Natural killer cell treated with Interleukin-12 subunit alpha and Interleukin-12 subunit beta and Interleukin-15 and Interleukin-18, amount 100 ng/mL, for 72 hours (primary cell): ENCODE measurements at regions not wholly inside any gene's neighbourhood (a gene's known extent, or its start where the extent isn't known, plus 50 kb on each side); places are given as distances from the start of the nearest gene placed in this dataset.

Experiments used
- ATAC-seq, 2 donors: fragments of 150-1000 bp; cut with Tn5 transposase in 1 of 2; sonication (Bioruptor Pico), chemical (Tn5 transposase) in 1 of 2; 2 replicates each; pipeline ENCODE4 v1.10.0; 2021
- DNase-seq: peaks from one replicate; pipeline ENCODE4 v3.0.0; 2022; ENCODE audit warnings: low spot score
- H3K27ac Mint-ChIP-seq, 2 donors: 1 replicate in 1 of 2; 2 replicates in 1 of 2; pipeline ENCODE4 v1.8.0; 2022; ENCODE audit warnings: mixed read lengths in 2 of 2, mild to moderate bottlenecking in 1 of 2, moderate library complexity in 1 of 2
- H3K27me3 Mint-ChIP-seq, 2 donors: 1 replicate in 1 of 2; 2 replicates in 1 of 2; pipeline ENCODE4 v1.8.0; 2022; ENCODE audit warnings: mixed read lengths in 2 of 2
- H3K36me3 Mint-ChIP-seq: one replicate; pipeline ENCODE4 v1.8.0; 2022; ENCODE audit warnings: mixed read lengths
- H3K4me1 Mint-ChIP-seq, 2 donors: 1 replicate in 1 of 2; 2 replicates in 1 of 2; pipeline ENCODE4 v1.8.0; 2022; ENCODE audit warnings: low read depth in 2 of 2, mixed read lengths in 2 of 2, mild to moderate bottlenecking in 1 of 2
- H3K4me3 Mint-ChIP-seq: one replicate; pipeline ENCODE4 v1.8.0; 2022; ENCODE audit warnings: mixed read lengths
- H3K9me3 Mint-ChIP-seq: 2 replicates; pipeline ENCODE4 v1.8.0; 2022; ENCODE audit warnings: mixed read lengths

DNA sequence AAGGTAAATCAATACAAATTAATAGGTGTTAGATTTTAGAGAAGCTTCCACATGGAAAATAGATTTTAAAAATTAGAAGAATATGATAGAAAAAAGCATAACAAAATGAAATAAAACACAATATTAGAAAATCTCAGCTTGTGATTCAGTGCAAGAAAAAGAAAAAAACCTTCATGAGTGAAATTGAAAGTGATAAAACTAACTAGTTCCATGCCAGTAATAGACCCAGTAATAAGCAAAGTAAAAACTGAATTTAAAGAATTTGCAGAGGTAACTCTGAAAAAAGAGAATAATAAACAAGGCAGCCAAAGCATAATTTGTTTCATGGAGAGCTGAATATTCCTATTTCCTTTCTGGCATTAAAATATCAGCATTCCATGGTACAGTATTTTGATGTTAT, 174.3 kb upstream of the TENM3 start:
- Mint-ChIP-seq H3K36me3 (no peaks in the 10 kb centered on the region), H3K4me3 (no peak overlapping the region), H3K9me3 (peaks cover 10% of the 10 kb centered on the region), H3K4me1 (no peaks in the 10 kb centered on the region), H3K27me3 (no peaks in the 10 kb centered on the region), H3K27ac (no peak overlapping the region)
- ATAC-seq, result no peak
- DNase-seq, result no peak

DNA sequence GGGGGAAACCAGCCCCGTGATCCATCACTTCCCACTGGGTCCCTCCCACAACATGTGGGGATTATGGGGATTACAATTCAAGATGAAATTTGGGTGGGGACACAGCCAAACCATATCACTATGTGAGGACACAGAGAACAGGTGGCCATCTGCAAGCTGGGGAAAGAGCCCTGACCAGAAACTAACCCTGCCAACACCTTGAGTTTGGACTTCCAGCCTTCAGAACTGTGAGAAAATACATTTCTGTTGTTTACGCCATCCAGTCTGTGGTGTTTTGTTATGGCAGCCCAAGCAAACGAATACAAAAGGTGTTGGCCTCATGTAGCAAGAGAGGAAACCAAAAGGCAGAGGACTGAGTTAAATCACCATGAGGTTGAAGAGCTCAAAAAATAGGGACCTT, 169.9 kb upstream of the TENM3 start:
- H3K36me3 Mint-ChIP-seq, result no peaks in the 10 kb centered on the region
- H3K27ac Mint-ChIP-seq, result no peak overlapping the region
- ATAC-seq (no peak), DNase-seq (no peak)
- no peaks in the 10 kb centered on the region for H3K4me1 Mint-ChIP-seq
- H3K27me3 Mint-ChIP-seq, result no peaks in the 10 kb centered on the region
- peaks cover 19% of the 10 kb centered on the region for H3K9me3 Mint-ChIP-seq
- no peak overlapping the region for H3K4me3 Mint-ChIP-seq

DNA sequence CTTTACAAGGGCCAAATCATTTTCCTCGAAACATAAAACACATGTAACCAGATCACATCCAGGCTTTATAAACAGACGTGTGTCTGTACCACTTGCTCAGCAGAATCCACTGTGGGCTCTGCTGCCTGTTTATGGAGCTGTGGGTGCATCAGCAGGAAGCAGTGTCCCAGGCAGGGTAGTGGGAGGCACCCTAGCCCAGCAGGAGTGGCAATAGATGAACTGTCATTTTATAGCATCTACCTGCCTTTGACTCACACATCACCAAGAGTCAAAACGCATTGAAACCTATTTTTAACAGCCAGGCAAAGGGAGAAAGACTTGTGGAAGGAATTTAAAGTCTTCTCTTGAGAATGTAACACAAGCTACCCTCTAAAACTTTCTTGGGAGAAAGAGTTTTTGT, 169.1 kb upstream of the TENM3 start:
- Mint-ChIP-seq H3K27ac (no peak overlapping the region), H3K9me3 (peaks cover 24% of the 10 kb centered on the region), H3K4me3 (no peak overlapping the region), H3K36me3 (no peaks in the 10 kb centered on the region), H3K4me1 (no peaks in the 10 kb centered on the region), H3K27me3 (no peaks in the 10 kb centered on the region)
- no peak for ATAC-seq
- DNase-seq, result no peak

DNA sequence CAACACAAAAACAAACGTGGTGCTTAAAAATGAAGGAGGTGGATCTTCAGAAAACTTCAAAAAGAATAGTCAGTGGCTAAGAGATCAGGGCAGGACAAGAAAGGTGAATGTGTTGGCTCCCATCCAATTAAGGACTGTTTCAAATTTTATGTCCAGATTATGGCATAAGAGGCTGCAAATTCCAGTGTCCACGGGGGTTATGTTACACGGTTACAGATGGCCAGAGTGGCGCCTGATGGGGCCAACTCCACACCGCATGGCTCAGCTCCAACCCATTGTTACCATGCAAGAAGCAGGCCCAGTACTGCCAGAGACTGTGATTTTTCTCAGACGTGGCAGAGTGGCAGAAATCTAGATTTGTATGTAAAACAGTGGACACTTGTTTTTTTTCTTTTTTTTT, 168.4 kb upstream of the TENM3 start:
- H3K27me3 Mint-ChIP-seq, result no peaks in the 10 kb centered on the region
- no peaks in the 10 kb centered on the region for H3K36me3 Mint-ChIP-seq
- ATAC-seq (no peak), DNase-seq (no peak)
- no peaks in the 10 kb centered on the region for H3K4me1 Mint-ChIP-seq
- peaks cover 18% of the 10 kb centered on the region for H3K9me3 Mint-ChIP-seq
- no peak overlapping the region for H3K4me3 Mint-ChIP-seq
- no peak overlapping the region for H3K27ac Mint-ChIP-seq

DNA sequence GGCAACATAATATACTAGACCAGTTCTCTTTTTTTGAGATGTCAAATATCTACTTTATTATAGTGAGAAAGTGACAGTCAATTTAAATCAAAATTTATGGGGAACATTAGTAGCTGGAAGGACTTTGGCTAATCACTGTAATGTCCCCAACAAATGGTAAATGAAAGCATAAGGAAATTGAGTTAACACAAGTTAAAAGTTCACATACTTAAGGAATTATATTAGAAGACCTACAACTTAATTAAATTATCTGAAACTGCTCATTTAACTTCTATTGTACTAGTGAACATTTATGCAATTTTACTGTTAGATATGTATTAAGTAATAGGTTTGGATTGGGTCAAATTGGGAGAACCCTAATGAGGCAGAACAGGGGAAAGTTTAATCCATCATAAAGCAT, 160.3 kb upstream of the TENM3 start:
- Mint-ChIP-seq H3K9me3 (peaks cover 5% of the 10 kb centered on the region), H3K27me3 (no peaks in the 10 kb centered on the region)

DNA sequence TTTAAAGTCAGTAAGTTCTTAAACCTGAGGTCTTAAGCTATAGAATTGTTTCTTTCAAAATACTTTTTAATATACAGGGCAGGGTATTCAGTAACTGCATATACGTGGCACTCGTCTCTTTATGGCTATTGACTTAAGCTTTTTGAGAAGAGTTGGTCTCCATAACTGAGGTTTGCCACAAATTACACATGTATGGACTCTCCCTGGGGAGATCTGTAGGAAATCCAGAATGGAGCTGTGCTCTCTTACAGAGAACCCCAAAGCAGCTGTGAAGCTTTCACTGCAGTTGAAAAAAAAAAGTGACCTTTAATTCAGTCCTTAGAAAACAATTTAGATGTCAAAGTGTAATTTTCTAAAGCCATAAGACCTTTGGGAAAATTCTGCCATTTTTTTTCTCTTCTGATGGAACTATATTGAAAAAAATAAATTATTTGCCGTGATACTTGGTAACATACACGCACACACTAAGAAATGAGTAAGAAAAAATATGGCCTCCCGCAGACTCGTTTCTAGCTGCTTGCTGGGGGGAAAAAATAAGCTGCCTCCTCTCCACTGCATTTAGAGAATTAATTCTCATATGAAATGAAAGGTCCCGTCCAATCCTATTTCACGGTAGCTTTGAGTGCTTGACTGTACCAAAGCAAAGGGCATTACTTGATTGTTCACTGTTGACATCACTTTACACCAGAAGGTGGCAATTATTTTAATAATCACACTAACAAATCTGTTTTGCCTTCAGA, 159.4 kb upstream of the TENM3 start:
- Mint-ChIP-seq H3K4me1 (no peaks in the 10 kb centered on the region), H3K36me3 (no peaks in the 10 kb centered on the region), H3K4me3 (no peak overlapping the region), H3K27me3 (no peaks in the 10 kb centered on the region), H3K27ac (no peak overlapping the region), H3K9me3 (peaks cover under 1% of the 10 kb centered on the region)
- DNase-seq, result no peak
- no peak for ATAC-seq

More for the DNA sequence above, 160.3 kb upstream of the TENM3 start:
- no peak for DNase-seq
- no peaks in the 10 kb centered on the region for H3K36me3 Mint-ChIP-seq
- H3K4me1 Mint-ChIP-seq, result no peaks in the 10 kb centered on the region
- no peak for ATAC-seq
- H3K4me3 Mint-ChIP-seq, result no peak overlapping the region
- no peak overlapping the region for H3K27ac Mint-ChIP-seq

DNA sequence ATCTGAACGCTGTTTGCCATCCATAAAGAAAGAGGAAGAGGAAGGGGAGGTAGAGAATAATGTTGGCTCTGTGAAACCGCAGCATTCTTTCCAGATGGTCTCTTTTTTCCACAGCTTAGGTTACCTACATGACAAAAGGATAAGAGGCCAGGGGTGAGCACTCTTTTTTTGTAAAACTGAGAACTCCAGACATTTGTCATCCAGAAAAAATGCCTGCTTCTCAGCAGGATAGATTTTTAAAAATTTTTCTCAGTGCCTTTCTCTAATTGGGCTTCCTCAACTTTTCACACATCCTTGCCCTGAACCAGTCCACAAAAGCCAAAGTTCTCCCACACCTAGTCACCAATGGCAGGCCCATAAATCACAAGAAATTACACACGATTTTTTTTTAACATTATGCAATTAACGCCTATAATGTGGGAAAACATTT, 158.1 kb upstream of the TENM3 start:
- Mint-ChIP-seq H3K9me3 (no peaks in the 10 kb centered on the region), H3K4me1 (no peaks in the 10 kb centered on the region), H3K36me3 (no peaks in the 10 kb centered on the region), H3K27ac (no peak overlapping the region), H3K27me3 (no peaks in the 10 kb centered on the region), H3K4me3 (no peak overlapping the region)
- no peak for ATAC-seq
- DNase-seq, result no peak

DNA sequence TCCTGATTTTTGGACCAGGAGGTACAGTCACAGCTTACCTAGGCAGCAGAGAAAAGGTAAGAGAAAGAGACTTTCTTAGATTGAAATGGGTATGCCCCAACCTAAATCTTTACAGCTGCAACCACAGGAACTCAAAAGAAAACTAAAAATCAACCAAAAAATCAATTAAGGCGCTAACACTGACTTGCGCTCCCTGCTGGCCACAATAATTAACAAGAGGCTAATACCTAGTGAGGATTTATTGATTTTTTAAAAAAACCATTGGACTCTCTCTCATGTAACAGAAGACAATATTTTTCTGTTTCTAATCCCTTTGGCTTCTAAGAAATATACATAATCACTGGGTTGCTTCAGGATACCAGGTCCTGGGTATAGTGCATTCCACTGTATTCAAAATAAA, 153.9 kb upstream of the TENM3 start:
- no peaks in the 10 kb centered on the region for H3K36me3 Mint-ChIP-seq
- H3K4me3 Mint-ChIP-seq, result no peak overlapping the region
- peaks cover 5% of the 10 kb centered on the region for H3K9me3 Mint-ChIP-seq
- no peak for DNase-seq
- H3K27me3 Mint-ChIP-seq, result no peaks in the 10 kb centered on the region
- no peak for ATAC-seq
- H3K27ac Mint-ChIP-seq, result no peak overlapping the region
- H3K4me1 Mint-ChIP-seq, result no peaks in the 10 kb centered on the region

DNA sequence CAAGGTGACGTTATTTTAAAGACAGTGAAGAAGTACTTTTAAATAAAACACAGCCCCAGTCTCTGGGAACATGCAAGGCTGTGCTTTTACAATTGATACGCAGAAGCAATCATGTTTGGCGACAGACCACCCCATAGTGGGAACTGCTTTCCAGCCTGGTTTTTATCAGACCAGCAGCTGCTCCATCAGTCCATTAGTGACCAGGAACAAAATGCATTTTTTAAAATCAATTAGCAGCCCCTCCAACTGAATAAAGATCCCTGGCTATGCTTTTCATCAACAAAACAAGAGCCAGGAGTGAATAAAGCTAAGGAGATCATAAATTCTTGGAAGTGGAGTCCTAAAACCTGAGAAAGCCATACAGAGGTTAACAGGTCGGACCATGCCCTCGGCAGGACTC, 153.0 kb upstream of the TENM3 start:
- no peak overlapping the region for H3K4me3 Mint-ChIP-seq
- H3K4me1 Mint-ChIP-seq, result no peaks in the 10 kb centered on the region
- ATAC-seq (no peak), DNase-seq (no peak)
- H3K36me3 Mint-ChIP-seq, result no peaks in the 10 kb centered on the region
- H3K27me3 Mint-ChIP-seq, result no peaks in the 10 kb centered on the region
- no peak overlapping the region for H3K27ac Mint-ChIP-seq
- H3K9me3 Mint-ChIP-seq, result peaks cover 10% of the 10 kb centered on the region

DNA sequence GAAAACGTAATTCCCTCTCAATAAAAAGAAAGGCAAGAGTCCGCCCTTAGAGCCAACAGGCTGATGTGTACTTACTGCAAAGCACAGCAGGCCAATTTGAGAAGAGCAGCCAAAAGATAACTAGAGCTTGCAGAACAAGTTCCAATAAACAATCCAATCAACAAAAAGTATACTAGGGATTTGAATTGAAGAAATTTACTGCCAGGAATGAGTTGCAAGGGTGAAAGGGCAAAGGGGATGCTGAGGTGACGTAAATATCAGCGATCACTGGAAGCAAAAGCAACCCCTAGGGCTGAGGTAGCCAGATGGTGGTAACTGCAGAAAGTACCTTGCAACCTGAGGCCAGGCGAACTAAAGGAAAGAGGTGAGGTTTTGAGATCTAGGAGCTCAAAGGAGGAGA, 152.1 kb upstream of the TENM3 start:
- peaks cover 13% of the 10 kb centered on the region for H3K9me3 Mint-ChIP-seq
- H3K4me3 Mint-ChIP-seq, result no peak overlapping the region

DNA sequence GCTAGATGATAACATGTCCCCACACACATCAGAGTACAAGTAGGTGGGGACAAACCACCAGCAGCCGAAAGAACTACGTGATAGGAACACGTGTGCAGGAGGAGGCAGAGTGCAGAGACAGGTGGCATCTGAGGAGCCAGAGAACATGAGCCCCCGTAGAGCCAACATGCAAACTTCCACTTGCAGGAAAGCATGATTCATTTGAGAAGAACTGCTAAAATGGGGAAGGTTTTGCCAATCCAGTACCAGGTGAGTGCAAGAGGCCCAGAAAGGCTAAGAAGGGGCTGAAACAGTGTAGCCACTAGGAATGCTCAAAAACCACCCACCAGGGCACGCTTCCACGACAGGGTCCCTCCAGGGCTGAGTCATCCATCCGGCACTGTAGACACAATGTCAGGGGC, 149.8 kb upstream of the TENM3 start:
- Mint-ChIP-seq H3K36me3 (no peaks in the 10 kb centered on the region), H3K4me1 (no peaks in the 10 kb centered on the region), H3K9me3 (peaks cover 16% of the 10 kb centered on the region), H3K27ac (no peak overlapping the region), H3K4me3 (no peak overlapping the region), H3K27me3 (no peaks in the 10 kb centered on the region)
- no peak for ATAC-seq
- DNase-seq, result no peak

More for the DNA sequence above, 152.1 kb upstream of the TENM3 start:
- Mint-ChIP-seq H3K36me3 (no peaks in the 10 kb centered on the region), H3K4me1 (no peaks in the 10 kb centered on the region), H3K27me3 (no peaks in the 10 kb centered on the region), H3K27ac (no peak overlapping the region)
- DNase-seq (no peak), ATAC-seq (no peak)

DNA sequence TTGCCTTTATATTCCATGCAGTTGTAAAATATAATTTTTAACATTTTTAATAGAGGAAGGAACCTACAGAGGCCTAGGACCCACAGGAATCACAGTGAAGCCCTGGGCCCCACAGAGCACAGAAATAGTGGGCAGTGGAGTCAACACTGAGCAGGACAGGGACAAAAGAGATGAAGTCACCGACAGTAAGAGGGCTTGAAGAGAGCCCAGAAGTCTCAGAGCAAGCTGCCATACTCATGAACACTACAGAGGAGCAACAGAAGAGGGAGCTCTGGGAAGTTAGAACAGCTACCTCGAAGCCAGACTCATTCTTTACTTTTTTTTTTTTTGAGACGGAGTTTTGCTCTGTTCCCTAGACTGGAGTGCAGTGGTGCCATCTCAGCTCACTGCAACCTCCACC, 149.3 kb upstream of the TENM3 start:
- Mint-ChIP-seq H3K4me1 (no peaks in the 10 kb centered on the region), H3K27me3 (no peaks in the 10 kb centered on the region), H3K9me3 (peaks cover 16% of the 10 kb centered on the region), H3K4me3 (no peak overlapping the region), H3K27ac (no peak overlapping the region), H3K36me3 (no peaks in the 10 kb centered on the region)
- no peak for ATAC-seq
- DNase-seq, result no peak

DNA sequence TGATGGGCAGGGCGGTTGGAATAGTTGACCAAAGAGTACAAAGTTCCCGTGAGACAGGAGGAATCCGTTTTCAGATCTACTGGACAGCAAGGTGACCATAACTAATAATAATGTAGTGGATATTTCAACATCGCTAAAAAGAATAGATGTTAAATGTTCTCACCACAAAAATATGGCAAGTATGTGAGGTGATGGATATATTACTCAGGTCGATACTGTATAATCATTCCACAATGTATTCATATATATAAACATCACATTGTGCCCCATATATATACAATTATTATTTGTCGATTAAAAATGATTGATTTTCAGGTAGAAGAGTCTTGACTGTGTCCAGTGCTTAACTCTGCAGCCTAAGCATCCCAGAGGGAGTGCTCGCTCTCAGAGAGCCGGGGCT, 141.6 kb upstream of the TENM3 start:
- DNase-seq, result no peak
- no peaks in the 10 kb centered on the region for H3K36me3 Mint-ChIP-seq
- H3K9me3 Mint-ChIP-seq, result peaks cover 4% of the 10 kb centered on the region
- H3K4me3 Mint-ChIP-seq, result no peak overlapping the region
- H3K27ac Mint-ChIP-seq, result no peak overlapping the region
- no peaks in the 10 kb centered on the region for H3K4me1 Mint-ChIP-seq
- no peaks in the 10 kb centered on the region for H3K27me3 Mint-ChIP-seq
- no peak for ATAC-seq

DNA sequence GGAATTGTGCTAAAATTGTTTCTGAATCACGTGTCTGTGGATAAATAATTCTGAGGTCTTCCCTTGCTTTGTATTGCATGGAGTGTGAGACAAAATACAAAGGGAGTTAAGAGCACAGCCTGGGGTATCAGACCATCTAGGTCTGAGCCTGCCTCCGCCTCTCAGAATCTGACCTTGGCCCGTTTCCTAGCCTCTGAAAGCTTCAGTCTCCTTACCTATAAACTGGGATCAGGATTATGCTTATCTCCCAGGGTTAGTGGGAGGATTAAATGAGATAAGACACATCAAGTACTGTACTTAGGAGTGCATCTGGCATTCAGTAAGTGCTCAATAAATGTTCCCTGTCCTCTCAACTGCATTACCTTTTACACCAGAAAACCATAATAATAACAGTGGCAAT, 140.6 kb upstream of the TENM3 start:
- ATAC-seq, result no peak
- H3K27ac Mint-ChIP-seq, result no peak overlapping the region
- H3K4me3 Mint-ChIP-seq, result no peak overlapping the region
- no peaks in the 10 kb centered on the region for H3K27me3 Mint-ChIP-seq
- no peaks in the 10 kb centered on the region for H3K4me1 Mint-ChIP-seq
- H3K36me3 Mint-ChIP-seq, result no peaks in the 10 kb centered on the region
- no peak for DNase-seq
- H3K9me3 Mint-ChIP-seq, result no peaks in the 10 kb centered on the region

DNA sequence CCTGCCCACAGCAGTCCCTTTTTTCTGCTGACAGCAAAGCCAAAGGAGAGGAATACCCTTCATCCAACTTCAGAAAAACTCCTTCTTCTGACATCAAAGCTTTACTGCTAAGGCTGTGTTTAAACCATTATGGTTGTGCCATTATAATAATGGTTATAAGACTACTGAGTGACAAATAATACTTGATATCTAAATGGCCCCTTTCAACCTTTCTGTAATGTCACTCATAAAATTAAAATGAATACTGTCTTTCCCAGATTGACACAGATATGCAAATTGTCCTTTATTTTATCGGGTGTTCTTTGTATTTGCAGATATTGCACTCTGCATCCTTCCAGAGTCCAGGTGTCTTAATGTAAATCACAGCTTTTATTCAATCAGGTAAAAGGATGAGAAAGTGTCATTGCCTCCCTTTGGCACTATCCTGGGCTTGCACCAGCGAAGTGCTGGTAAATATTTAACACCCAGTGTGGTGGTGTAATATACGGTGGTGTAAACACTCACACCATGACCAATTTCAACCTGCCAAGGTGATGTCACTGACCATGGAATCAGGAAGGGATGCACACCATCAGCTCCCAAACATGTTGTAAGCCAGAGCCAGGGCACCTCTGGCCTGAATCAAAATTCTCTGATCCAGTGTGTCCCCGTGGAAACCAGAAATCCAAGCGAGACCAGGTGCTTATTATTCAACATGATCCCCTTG, 139.4 kb upstream of the TENM3 start:
- DNase-seq, result no peak
- H3K27me3 Mint-ChIP-seq, result no peaks in the 10 kb centered on the region
- no peak for ATAC-seq
- H3K4me1 Mint-ChIP-seq, result no peaks in the 10 kb centered on the region
- H3K4me3 Mint-ChIP-seq, result no peak overlapping the region
- H3K27ac Mint-ChIP-seq, result no peak overlapping the region
- peaks cover 3% of the 10 kb centered on the region for H3K9me3 Mint-ChIP-seq
- no peaks in the 10 kb centered on the region for H3K36me3 Mint-ChIP-seq
